HG03103 (cell line): ENCODE measurements at regions not wholly inside any gene's neighbourhood (a gene's known extent, or its start where the extent isn't known, plus 50 kb on each side); places are given as distances from the start of the nearest gene placed in this dataset.
"Not testable (repeated sequence)": the region's sequence is repeated elsewhere in the genome, so short reads cannot be mapped to it uniquely, and the experiment has no call there.

Experiments used
- ATAC-seq: cut with Tn5 transposase; IDR thresholded peaks from one replicate; pipeline ENCODE4 v1.9.1; 2021; ENCODE audit warnings: low read depth; ENCODE audit not compliant: unreplicated experiment

DNA sequence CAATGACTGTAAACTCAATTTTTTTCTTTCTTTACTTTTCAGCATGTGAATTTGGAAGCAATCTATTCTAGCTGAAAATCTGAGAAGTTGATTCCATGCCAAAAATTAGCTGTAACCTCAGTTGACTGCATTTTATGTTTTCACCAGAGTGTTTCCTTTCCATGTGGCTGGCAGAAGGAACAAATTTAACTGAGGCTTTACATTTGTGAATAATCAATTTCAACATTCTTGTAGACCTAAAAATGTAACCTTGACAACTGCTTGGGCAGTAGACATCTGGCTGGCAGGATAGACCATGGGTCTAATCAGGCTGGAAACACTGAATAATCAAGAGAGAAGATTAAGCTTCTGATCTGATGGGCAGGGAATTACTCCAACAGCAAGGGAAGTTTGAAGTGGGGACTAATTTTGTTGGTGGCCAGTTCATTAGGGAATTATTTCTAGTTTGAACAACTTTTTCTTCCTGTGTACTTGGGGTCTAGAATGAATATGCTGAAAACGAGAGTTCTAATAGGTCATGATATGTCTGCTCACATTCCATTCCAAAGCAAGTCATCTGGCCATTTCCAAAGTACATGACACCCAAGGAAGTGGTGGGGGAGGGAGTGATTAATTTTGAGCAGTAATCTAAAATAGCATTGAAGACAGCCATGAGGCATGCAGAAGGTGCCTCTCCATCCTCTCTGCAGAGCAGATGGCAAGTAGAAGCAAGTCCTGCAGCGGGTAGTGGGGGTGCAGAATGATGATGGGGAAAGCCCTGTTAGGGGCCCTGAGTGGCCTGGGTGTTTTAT is 68.2 kb downstream of the ATP23 start:
- no peak for ATAC-seq

DNA sequence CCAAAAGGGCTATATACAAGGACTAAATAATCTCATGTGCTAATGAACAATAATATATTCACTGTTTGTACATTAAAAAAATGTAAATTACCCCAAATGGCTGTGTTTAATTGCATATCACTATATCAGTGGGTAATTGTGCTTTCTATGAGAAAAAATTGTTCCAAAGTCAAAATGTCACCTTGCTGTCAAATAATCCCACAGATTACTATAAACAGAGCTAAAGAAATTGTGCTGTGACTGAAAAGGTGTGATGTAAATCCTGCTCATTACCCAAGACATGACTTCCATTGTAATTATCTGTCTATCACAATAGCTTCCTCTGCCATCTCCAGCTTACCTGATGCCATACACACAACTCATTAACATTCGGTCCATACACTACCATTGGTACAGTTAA is 70.3 kb downstream of the ATP23 start:
- no peak for ATAC-seq

DNA sequence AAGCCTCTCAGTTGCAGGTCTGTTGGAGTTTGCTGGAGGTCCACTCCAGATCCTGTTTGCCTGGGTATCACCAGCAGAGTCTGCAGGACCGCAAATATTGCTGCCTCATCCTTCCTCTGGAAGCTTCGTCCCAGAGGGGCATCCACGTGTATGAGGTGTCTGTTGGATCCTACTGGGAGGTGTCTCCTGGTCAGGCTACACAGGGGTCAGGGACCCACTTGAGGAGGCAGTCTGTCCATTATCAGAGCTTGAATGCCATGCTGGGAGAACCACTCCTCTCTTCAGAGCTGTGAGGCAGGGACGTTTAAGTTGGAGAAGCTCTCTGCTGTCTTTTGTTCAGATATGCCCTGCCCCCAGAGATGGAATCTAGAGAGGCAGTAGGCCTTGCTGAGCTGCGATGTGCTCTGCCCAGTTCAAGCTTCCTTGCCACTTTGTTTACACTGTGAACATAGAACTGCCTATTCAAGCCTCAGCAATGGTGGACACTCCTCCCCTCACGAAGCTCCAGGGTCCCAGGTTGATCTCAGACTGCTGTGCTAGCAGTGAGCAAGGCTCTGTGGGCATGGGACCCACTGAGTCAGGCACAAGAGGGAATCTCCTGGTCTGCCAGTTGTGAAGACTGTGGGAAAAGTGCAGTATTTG is 81.1 kb downstream of the ATP23 start:
- ATAC-seq, result not testable (repeated sequence)

DNA sequence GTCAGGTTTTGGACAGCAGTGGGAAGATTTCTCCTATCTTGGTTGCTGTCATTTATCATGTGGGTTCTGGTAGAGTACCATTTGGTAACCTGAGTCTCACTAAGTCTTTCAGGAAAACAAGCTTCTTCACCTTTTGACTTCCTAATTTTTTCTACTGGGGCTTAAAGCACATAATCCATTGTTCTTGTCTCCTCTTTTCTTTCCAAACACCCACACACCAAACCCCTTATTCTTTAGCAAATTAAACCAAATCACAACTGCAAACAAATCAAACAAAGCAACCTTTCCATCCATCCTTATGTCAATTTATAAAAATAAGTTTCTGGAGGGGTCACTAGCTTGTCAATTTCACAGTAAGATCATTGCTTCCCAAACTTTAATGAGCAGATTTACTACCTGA is 84.1 kb downstream of the ATP23 start:
- no peak for ATAC-seq

DNA sequence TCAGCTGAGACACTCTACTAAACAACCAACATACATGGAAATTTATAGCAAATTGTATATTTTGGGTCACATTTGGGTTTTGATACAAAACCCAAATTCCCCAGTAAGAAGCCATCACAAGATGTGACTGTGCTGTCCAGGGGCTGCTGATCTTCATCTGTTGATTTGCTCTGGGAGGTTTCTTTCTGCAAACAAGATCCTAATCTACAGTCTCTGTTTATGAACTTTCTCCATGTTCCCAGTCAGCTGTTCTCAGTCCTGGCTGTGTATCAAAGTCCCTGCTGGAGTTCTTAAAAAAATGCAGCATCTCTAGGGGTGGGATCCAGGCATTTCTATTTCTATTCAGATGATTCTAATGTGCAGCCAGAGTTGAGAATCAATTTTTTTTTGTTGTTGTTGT is 85.1 kb downstream of the ATP23 start:
- ATAC-seq, result no peak

DNA sequence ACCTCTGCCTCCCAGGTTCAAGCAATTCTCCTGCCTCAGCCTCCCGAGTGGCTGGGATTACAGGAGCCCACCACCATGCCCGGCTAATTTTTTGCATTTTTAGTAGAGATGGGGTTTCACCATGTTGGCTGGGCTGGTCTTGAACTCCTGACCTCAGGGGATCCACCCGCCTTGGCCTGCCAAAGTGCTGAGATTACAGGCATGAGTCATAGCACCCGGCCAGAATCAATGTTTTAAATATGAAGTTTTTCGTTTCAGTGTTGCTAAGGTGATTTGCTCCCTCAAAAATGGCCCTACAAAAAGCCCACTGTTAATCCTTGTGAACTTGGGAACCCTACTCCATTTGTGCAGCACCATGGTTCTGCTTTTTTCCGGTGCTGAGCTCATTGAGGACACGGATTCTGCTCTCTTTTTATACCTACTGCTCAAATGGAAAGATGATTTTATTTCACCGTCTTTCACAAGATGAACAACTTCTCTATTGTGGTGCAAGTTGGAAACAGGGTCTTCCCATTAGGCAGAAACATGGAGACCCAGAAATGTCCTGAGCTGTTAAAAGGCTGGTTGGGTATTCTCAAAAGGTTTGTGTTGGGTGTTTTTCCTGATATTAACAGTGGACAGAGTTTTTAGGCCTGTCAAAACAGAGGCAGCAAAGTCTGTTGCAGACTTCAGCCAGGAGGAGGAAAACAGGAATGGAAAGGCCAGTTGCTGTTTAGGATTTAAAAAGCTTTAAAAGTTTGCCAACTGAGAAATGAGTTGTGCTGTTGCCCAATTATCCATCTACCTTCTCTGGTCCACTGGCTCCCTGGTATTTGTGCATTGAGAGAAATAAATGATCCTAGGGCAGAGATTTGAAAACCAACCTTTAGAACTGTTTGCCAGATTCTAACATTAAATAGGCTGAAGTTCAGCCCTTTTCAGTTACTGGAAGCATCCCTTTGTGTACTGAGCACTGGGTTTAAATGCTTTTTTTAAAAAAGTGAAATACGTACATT is 85.8 kb downstream of the ATP23 start:
- no peak for ATAC-seq

DNA sequence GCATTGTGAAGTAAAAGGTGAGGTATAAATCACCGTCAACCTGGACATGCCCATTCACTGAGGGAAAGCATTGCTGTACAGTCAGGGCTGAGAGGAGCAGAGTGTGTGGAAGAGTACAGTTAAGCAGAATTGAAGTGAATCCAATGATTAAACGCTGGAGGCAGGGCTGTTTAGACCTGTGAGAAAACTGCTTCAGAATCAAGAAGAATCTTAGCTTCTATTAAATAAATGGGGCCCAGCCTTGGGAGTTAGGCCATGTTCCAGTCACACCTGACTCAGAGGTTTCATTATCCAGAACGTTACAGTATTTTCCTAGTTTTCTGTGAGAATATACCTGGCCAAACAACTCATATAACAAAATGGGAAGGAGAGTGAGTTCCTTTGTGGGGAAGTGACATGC is 86.9 kb downstream of the ATP23 start:
- no peak for ATAC-seq

- ATAC-seq, result no peak
These were observed 87.9 kb downstream of the ATP23 start for GRCh38 chr12:58029260-58029659.

DNA sequence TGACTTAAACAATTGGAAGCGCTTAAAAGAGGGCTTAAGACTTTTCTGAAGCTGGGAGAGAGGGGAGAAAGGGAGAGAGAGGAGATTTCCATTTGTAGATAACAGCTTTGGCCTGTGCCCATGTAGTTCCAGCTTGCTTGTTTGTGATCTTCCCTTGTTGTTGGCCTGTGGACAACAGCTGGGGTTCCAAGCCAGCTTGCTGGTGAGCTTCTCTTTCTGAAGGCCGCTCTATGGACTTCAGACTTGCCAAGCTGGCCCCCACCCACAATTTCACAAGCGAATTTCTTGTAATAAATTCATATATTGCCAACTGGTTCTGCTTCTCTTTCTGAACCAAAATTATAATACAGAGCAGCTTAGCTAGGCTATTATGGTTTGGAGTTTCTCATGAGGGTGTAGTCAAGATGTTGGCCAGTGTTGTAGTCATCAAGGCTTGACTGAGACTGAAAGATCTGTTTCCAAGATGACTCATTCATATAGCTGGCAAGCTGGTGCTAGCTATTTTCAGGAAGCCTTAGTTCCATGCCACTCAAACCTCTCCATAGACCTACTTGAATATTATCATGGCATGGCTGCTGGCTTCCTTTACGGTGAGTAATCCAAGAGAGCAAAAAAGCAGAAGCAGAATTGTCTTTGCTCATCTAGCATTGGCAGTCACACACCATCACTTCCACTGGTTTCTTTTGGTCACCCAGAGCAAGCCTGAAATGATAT is 89.4 kb downstream of the ATP23 start:
- ATAC-seq, result no peak

DNA sequence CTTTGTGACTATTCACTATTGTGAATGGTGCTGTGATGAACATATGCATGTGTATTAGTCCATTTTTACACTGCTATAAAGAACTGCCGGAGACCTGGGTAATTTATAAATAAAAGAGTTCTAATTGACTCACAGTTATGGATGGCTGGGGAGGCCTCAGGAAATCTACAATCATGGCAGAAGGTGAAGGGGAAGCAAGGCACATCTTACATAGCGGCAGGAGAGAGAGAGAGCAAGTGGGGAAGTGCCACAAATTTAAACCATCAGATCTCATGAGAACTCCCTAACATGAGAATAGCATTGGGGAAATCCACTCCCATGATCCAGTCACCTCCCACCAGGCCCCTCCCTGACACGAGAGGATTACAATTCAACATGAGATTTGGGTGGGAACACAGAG is 90.8 kb downstream of the ATP23 start:
- ATAC-seq, result no peak

GRCh38 chr12:58033831-58034230 is 92.5 kb downstream of the ATP23 start:
- no peak for ATAC-seq

DNA sequence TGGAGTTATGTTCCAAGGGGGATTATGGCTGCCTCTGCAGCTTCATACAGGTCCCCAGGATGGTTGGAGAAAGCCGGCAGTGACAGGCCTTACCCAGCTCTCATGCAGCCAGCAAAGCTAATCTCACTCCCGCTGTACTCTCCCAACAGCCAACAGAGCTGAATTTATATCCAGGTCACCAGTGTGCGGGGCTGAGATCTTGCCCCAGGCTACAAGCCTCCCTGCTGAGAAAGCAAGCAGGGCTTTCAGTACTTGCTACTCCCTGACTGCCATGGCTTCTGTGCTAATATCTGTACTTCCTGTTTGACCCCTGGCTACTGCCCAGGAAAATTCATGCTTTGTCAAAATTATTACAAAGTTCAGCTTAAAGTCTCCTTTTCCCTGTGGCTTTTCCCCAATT is 92.9 kb downstream of the ATP23 start:
- ATAC-seq, result no peak

DNA sequence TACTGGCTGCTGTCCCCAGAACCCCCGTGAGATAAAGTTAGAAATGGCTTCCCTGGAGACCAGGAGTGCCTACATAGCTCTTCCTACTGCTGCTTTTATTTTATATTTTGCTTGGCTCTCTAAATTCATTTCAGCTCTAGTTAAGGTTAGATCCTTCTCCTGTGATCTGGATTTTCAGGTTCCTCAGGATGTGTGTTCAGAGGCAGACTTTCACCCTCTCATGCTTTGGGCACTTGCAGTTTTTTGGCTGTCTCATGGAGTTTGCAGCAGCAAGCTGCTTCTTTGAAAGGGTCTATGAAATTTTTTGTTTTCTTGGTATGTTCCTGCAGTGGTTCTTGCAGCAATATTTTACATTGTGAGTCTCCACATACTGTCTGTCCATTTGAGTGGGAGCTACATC is 93.3 kb downstream of the ATP23 start:
- ATAC-seq, result no peak

GRCh38 chr12:58041441-58041840 is 100.1 kb downstream of the ATP23 start:
- no peak for ATAC-seq

- no peak for ATAC-seq
These were observed 103.6 kb downstream of the ATP23 start for GRCh38 chr12:58044966-58045365.

DNA sequence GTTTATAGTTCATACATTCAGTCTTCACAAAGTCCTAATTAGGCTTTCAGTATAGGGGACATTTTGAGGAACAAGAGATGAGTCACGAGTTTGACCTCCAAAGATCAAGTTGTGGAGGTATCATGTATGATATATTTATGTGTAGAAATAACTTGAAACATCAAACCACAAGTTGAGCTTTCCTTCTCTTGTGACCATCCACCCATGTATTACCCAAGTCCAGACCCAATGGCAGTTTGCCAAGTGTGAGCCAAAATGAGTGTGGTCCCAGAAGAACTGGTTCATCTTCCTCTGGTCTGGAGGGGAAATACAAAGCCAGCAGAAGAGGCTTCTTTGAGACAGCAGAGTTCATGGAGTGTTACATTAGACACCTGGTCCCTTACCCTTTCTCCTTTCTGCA is 104.9 kb downstream of the ATP23 start:
- ATAC-seq, result no peak

DNA sequence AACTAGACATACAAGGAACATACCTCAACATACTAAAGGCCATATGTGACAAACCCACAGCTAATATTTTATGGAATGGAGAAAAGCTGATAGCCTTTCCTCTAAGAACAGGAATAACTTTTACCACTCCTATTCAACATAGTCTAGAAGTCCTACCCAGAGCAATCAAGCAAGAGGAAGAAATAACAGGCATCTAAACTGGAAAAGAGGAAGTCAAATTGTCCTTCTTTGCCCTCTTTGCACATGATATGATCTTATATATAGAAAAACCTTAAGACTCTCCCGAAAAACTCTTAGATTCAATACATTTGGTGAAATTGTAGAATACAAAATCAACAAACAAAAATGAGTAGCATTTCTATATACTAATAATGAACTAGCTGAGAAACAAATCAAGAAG is 110.0 kb downstream of the ATP23 start:
- no peak for ATAC-seq

- no peak for ATAC-seq
These were observed 123.3 kb downstream of the ATP23 start for GRCh38 chr12:58064666-58065065.

DNA sequence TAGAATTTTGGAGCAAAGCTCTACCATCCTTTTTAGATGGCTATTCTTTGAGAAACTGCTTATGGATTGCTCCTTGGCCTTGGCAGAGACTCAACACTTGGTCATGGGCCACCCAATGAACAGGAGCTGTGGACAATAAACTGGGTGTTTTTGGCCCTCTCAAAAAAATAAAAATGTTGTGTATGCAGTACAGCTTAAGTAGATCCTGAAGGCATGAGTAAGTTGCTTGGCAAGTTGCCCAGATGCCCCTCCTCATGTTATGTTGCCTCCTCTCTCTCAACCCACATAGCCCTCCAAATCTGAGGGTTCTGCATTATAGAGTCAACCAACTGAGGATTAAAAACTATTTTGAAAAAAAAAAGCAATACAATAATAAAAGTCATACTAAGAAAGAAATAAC is 124.9 kb downstream of the ATP23 start:
- ATAC-seq, result no peak

DNA sequence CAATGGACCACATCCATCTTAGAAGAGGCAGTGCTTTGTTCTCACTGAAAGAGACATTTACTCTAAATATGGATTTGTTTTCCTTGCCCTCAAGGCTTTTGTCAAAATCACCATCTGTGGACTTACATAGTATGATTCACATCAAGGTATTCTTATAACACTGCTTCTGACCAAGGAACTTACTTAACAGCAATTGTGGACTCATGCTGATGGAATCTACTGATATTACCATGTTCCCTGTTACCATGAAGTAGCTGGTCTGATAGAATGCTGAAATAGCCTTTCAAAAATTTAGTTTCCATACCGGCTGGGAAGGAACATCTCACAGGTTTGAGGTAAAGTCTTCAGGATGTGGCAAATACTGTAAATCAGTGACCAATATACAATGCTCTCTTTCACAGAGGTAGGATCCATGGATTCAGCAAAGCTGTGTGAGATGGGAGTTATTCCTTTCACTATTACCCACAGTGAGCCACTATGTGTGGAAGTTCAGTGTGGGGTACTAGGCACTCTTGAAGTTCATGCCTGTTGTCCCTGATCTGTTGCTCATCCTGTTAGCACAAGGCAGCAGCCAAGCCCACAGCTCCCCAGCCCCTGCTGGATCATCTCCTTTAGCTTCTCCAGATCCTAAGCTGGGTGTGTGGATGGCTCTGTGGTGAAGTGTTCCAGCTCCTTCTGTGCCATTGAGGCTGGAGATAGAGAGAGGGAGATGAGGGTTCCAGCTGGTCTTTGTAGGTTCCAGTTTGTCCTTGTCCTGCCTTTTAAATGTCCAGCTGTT is 126.4 kb downstream of the ATP23 start:
- no peak for ATAC-seq
